Omental fat pad (tissue), 3 donors: ENCODE measurements at regions not wholly inside any gene's neighbourhood (a gene's known extent, or its start where the extent isn't known, plus 50 kb on each side); places are given as distances from the start of the nearest gene placed in this dataset.

Experiments
- ATAC-seq: fragments of 150-250 bp; one replicate; pipeline ENCODE4 v1.9.1; 2016; ENCODE audit warnings: mild to moderate bottlenecking, moderate library complexity; ENCODE audit not compliant: low FRiP score
- DNase-seq: peaks from one replicate; pipeline ENCODE4 v3.0.0-alpha.2; 2019; ENCODE audit warnings: low spot score
- TF ChIP-seq, protein P1 (sequence below), 3 donors: fragments of 450-650 bp; IDR thresholded peaks; one replicate each; pipeline ENCODE4 v1.5.1; 2016 to 2017; ENCODE audit warnings: antibody characterized with exemption in 3 of 3, mild to moderate bottlenecking in 3 of 3, moderate library complexity in 2 of 3

DNA sequence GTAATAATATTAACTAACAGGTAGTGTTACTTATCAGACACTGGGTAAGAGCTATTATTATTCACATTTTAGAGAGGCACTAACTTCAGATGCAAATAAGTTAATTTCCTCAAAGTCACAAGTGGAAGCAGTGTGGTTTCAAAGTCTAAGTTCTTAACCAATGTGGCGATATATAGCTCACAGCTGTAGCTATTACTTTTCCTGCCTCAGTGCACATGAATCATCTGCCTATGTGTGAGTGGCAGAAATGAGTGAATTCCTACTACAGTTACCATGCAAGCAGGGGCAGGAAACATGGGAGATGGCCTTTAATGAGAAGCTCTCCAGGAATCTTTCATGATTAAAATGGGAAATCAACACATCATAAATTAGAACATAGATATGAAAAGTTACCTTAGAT is 126.2 kb upstream of the EYA4 start:
- TF ChIP-seq, protein P1, sequence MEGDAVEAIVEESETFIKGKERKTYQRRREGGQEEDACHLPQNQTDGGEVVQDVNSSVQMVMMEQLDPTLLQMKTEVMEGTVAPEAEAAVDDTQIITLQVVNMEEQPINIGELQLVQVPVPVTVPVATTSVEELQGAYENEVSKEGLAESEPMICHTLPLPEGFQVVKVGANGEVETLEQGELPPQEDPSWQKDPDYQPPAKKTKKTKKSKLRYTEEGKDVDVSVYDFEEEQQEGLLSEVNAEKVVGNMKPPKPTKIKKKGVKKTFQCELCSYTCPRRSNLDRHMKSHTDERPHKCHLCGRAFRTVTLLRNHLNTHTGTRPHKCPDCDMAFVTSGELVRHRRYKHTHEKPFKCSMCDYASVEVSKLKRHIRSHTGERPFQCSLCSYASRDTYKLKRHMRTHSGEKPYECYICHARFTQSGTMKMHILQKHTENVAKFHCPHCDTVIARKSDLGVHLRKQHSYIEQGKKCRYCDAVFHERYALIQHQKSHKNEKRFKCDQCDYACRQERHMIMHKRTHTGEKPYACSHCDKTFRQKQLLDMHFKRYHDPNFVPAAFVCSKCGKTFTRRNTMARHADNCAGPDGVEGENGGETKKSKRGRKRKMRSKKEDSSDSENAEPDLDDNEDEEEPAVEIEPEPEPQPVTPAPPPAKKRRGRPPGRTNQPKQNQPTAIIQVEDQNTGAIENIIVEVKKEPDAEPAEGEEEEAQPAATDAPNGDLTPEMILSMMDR (IDR thresholded peaks at IDR 0.05) = no peak
- DNase-seq (no peak), ATAC-seq (no peak)

GRCh38 chr6:133115946-133116345 is 125.2 kb upstream of the EYA4 start:
- ATAC-seq (no peak), DNase-seq (no peak)
- TF ChIP-seq, protein P1 (IDR thresholded peaks at IDR 0.05) = no peak

- ATAC-seq = no peak
- DNase-seq = no peak
- TF ChIP-seq, protein P1 (IDR thresholded peaks at IDR 0.05) = no peak
Observed at GRCh38 chr6:133128191-133128590, 113.0 kb upstream of the EYA4 start.

DNA sequence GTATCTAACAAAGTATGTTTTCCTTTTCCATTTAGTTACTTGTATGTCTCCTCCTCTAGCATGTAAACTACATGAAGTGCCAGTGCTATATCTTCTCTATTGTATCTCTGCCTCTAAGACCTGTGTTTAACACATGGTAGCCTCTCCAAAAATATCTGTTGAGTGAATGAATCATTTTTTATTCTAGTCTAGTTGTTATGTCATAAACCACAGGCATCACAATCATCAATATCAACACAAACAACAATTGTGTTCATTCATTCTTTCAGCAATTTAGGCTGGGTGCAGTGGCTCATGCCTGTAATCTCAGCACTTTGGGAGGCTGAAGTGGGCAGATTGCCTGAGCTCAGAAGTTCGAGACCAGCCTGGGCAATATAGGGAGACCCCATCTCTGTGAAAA is 111.6 kb upstream of the EYA4 start:
- DNase-seq = no peak
- TF ChIP-seq, protein P1 (IDR thresholded peaks at IDR 0.05) = no peak
- ATAC-seq = no peak

- TF ChIP-seq, protein P1 (IDR thresholded peaks at IDR 0.05) = no peak
- DNase-seq = no peak
- peak; percentile 90 for ATAC-seq
Observed at GRCh38 chr6:133130863-133131262, 110.3 kb upstream of the EYA4 start.

GRCh38 chr6:133131621-133132465 is 109.3 kb upstream of the EYA4 start:
- DNase-seq (no peak), ATAC-seq (no peak)
- TF ChIP-seq, protein P1 (IDR thresholded peaks at IDR 0.05) = no peak

- ATAC-seq (no peak), DNase-seq (no peak)
- TF ChIP-seq, protein P1 (IDR thresholded peaks at IDR 0.05) = no peak
Observed at GRCh38 chr6:133132466-133132971, 108.6 kb upstream of the EYA4 start.
